GM21723 (cell line): ENCODE measurements at regions not wholly inside any gene's neighbourhood (a gene's known extent, or its start where the extent isn't known, plus 50 kb on each side); places are given as distances from the start of the nearest gene placed in this dataset.
"Not testable (repeated sequence)": the region's sequence is repeated elsewhere in the genome, so short reads cannot be mapped to it uniquely, and the experiment has no call there.

Experiments used
- ATAC-seq: cut with Tn5 transposase; IDR thresholded peaks from one replicate; pipeline ENCODE4 v1.9.1; 2021; ENCODE audit warnings: mild to moderate bottlenecking, moderate library complexity; ENCODE audit not compliant: unreplicated experiment

GRCh38 chr7:108627476-108628051 lies 57.9 kb downstream of the DNAJB9 start:
- no peak for ATAC-seq

GRCh38 chr7:108628678-108629077 lies 59.0 kb downstream of the DNAJB9 start:
- ATAC-seq: no peak

GRCh38 chr7:108629651-108630400 lies 60.2 kb downstream of the DNAJB9 start:
- ATAC-seq: no peak

GRCh38 chr7:108634036-108634435 lies 64.4 kb downstream of the DNAJB9 start:
- no peak for ATAC-seq

GRCh38 chr7:108634535-108634934 lies 64.9 kb downstream of the DNAJB9 start:
- ATAC-seq: no peak

- no peak for ATAC-seq
Observed at GRCh38 chr7:108637049-108637621, 67.5 kb downstream of the DNAJB9 start.

GRCh38 chr7:108642126-108642525 lies 72.5 kb downstream of the DNAJB9 start:
- no peak for ATAC-seq

GRCh38 chr7:108643136-108643535 lies 73.5 kb downstream of the DNAJB9 start:
- no peak for ATAC-seq

GRCh38 chr7:108648989-108649388 lies 79.3 kb downstream of the DNAJB9 start:
- ATAC-seq: no peak

GRCh38 chr7:108650467-108650866 lies 80.8 kb downstream of the DNAJB9 start:
- ATAC-seq: no peak

- ATAC-seq: no peak
Observed at GRCh38 chr7:108652886-108653285, 83.2 kb downstream of the DNAJB9 start.

- ATAC-seq: no peak
Observed at GRCh38 chr7:108653526-108653925, 83.9 kb downstream of the DNAJB9 start.

GRCh38 chr7:108657140-108657726 lies 87.6 kb downstream of the DNAJB9 start:
- ATAC-seq: not testable (repeated sequence)

- no peak for ATAC-seq
Observed at GRCh38 chr7:108659261-108659660, 89.6 kb downstream of the DNAJB9 start.

- ATAC-seq: no peak
Observed at GRCh38 chr7:108659867-108660266, 90.2 kb downstream of the DNAJB9 start.

- ATAC-seq: no peak
Observed at GRCh38 chr7:108660465-108660864, 90.8 kb downstream of the DNAJB9 start.

- no peak for ATAC-seq
Observed at GRCh38 chr7:108662783-108663362, 93.2 kb downstream of the DNAJB9 start.

- no peak for ATAC-seq
Observed at GRCh38 chr7:108663701-108664100, 94.0 kb downstream of the DNAJB9 start.

GRCh38 chr7:108667216-108667615 lies 97.5 kb downstream of the DNAJB9 start:
- ATAC-seq: no peak

GRCh38 chr7:108669958-108670357 lies 100.3 kb downstream of the DNAJB9 start:
- ATAC-seq: no peak

- ATAC-seq: not testable (repeated sequence)
Observed at GRCh38 chr7:108673699-108674098, 104.0 kb downstream of the DNAJB9 start.

GRCh38 chr7:108684629-108685028 lies 115.0 kb downstream of the DNAJB9 start:
- ATAC-seq: no peak
